ENCODE measurements at regions not wholly inside any gene's neighbourhood (a gene's known extent, or its start where the extent isn't known, plus 50 kb on each side); places are given as distances from the start of the nearest gene placed in this dataset.
"Not testable (repeated sequence)": the region's sequence is repeated elsewhere in the genome, so short reads cannot be mapped to it uniquely, and the experiment has no call there.

- TF ChIP-seq, protein P1, sequence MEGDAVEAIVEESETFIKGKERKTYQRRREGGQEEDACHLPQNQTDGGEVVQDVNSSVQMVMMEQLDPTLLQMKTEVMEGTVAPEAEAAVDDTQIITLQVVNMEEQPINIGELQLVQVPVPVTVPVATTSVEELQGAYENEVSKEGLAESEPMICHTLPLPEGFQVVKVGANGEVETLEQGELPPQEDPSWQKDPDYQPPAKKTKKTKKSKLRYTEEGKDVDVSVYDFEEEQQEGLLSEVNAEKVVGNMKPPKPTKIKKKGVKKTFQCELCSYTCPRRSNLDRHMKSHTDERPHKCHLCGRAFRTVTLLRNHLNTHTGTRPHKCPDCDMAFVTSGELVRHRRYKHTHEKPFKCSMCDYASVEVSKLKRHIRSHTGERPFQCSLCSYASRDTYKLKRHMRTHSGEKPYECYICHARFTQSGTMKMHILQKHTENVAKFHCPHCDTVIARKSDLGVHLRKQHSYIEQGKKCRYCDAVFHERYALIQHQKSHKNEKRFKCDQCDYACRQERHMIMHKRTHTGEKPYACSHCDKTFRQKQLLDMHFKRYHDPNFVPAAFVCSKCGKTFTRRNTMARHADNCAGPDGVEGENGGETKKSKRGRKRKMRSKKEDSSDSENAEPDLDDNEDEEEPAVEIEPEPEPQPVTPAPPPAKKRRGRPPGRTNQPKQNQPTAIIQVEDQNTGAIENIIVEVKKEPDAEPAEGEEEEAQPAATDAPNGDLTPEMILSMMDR (IDR thresholded peaks at IDR 0.05) = not testable (repeated sequence)
- TF ChIP-seq POLR2A (IDR thresholded peaks at IDR 0.05) = not testable (repeated sequence)
Observed at GRCh38 chr1:103271471-103271870, 163.1 kb upstream of the COL11A1 start.
